ENCODE measurements at regions not wholly inside any gene's neighbourhood (a gene's known extent, or its start where the extent isn't known, plus 50 kb on each side); places are given as distances from the start of the nearest gene placed in this dataset.

GRCh38 chr1:239322369-239322768 is 64.0 kb upstream of the CHRM3 start:
- DNase-seq: no peak

GRCh38 chr1:239321877-239322276 is 64.5 kb upstream of the CHRM3 start:
- no peak for DNase-seq

DNA sequence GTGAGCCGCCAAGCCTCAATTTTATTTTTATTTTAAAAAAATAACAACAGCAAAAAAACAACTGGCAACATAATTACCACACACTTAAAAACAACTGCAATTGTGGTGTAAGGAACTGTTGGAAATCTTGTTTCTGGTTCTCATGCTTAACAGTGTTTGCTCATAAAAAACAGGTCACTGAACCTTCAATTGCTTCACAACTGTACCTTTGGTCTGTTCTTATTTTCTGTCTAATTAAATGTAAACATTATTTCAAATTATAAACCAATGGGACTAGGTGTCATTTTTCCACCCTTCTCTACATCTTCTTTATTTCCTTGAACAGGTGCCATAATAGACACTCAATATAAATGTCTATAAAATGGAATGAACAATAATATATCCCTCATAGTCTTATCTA is 68.4 kb upstream of the CHRM3 start:
- DNase-seq: no peak

DNA sequence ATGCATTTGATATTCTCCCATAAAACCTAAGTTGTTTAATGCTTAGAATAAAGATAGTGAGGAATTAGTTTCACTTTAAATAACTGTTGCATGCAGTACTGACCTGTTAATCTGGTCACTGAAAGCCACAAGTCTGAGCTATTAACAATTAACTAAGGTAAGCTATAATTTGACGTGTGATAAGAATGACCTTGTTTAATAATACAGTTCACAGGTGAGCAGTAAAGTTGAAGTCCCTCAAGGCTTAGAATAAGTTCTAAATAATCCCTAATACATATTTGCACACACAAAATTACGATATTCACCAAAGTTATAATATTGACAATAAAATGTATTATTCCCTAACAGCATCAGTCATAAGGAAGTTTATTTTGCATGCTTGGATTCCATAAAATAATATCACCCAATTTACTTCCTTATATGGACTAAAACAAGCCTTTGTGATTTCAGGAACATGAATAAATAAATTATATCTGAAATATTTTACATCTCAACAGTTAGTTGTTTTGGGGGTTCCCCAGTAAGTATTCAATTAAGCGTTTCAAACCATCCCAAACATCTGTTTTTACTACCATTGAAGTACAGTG is 70.6 kb upstream of the CHRM3 start:
- no peak for DNase-seq

- DNase-seq: no peak
Measured at GRCh38 chr1:239311331-239311730, 75.0 kb upstream of the CHRM3 start.

DNA sequence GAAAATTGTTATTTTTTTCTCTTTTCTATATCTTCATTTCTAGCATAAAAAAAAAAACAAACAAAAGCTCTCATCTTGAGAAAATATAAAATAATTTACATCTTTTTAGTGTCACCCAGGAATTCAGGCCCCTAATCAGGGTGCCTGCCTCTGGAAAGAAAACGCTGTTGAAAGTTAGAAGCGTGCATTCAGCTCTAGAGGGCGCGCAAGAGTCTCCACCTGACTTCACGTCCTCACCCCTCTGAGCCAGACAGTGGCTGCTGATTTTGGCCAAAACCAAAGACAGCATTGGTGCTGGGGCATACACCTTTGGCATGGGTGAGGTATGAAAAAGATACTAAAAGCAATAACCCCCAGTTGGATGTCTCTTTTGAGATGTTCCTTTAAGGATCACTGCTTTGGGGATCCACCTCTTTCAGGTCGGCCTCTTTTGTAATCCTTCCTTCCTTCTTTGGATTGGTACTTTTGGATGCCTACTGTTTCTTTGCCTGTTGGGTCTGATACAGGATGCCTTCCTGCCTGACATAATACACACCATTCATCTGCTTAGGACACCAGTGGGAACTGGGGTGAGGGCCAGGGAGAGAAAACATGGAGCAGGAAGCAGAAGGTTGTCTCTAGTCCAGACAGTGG is 77.6 kb upstream of the CHRM3 start:
- peak; percentile 47 for DNase-seq

- DNase-seq: no peak
Measured at GRCh38 chr1:239307886-239308285, 78.5 kb upstream of the CHRM3 start.

DNA sequence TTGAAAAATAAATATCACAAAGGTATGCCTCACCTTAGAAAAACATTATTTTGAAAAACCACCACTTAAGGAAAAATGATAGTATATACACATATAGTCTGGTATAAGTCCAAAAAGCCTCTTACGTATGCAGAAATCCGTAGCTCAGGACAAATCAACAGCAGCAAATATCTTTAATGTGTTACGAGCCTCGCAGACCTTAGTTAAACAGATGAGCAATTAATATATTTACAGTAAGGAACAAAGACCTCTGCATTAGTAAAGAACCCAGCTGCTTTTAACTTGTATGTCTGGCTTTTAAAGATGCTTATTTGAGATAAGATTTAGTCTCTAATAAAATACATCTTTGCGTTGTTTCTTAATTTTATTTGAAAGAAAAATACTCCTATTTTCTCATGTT is 79.9 kb upstream of the CHRM3 start:
- no peak for DNase-seq

DNA sequence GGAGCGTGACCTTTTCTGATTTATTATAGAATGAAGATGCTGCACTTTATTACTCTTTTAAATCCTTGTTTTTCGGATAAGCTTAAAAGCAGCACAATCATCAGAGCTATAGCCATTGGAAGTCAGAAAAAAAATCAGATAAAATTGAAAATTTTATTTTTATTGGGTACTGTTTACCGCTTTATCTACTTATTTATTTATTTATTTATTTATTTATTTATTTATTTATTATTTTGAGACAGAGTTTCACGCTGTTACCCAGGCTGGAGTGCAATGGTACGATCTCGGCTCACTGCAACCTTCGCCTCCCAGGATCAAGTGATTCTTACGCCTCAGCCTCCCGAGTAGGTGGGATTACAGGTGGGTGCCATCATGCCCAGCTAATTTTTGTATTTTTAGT is 83.1 kb upstream of the CHRM3 start:
- no peak for DNase-seq

- DNase-seq: no peak
Measured at GRCh38 chr1:239302696-239303095, 83.7 kb upstream of the CHRM3 start.

GRCh38 chr1:239301251-239301650 is 85.1 kb upstream of the CHRM3 start:
- DNase-seq: no peak

DNA sequence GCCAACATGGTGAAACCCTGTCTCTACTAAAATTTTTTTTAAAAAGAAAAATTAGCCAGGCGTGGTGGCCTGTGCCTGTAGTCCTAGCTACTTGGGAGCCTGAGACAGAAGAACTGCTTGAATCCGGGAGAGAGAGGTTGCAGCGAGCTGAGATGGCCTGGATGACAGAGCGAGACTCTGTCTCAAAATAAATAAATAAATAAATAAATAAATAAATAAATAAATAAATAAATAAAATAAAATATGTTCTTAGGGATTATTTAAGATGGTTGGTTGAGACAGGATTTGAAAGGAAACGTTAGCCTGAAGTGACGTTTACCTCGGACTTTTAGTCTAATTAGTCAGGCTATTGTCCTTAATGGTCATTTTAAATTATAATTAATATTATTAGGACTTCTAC is 88.5 kb upstream of the CHRM3 start:
- DNase-seq: no peak

GRCh38 chr1:239293350-239294110 is 92.8 kb upstream of the CHRM3 start:
- DNase-seq: no peak

GRCh38 chr1:239288820-239289554 is 97.4 kb upstream of the CHRM3 start:
- no peak for DNase-seq

GRCh38 chr1:239287296-239287695 is 99.1 kb upstream of the CHRM3 start:
- no peak for DNase-seq

- DNase-seq: no peak
Measured at GRCh38 chr1:239283216-239283615, 103.2 kb upstream of the CHRM3 start.

DNA sequence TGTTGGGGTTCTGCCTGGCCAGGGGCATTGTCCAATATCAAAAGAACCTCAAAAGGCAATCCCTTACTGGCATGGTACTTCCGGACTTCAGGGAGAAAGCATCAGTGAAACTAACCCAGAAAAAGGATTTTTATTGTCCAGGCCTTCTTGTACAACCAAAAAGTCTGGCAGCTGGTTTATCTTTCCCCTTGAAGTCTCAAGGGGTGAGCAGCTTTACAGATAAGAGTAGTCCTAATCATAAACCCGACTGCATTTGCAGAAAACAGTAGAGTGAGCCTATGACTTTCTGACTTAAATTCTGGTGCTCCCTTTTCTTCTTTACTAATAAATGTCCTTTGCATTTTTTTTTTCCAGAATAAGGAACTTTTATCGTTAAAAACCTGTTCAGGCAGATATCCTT is 104.0 kb upstream of the CHRM3 start:
- no peak for DNase-seq

GRCh38 chr1:239276051-239276450 is 110.3 kb upstream of the CHRM3 start:
- peak; percentile 16 for DNase-seq

- DNase-seq: no peak
Measured at GRCh38 chr1:239274242-239274830, 112.0 kb upstream of the CHRM3 start.

DNA sequence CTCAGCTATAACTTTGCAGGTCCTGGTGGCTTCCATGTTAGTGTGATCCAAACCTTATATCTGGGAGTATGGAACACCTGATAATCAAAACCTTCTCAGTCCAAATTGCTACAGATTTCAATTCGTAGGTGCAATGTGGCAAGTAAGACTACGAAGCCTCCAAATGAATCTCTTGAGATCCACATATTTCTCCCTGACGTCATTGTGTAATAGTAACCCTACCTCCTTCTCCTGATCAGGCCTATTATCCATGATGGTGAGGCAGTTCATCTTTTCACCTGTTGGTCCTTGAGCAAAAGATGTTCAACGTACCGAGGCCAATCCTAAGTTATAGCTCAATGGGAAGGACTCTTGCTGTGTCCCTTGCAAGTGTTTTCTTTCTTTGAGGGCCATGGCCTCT is 115.9 kb upstream of the CHRM3 start:
- no peak for DNase-seq

DNA sequence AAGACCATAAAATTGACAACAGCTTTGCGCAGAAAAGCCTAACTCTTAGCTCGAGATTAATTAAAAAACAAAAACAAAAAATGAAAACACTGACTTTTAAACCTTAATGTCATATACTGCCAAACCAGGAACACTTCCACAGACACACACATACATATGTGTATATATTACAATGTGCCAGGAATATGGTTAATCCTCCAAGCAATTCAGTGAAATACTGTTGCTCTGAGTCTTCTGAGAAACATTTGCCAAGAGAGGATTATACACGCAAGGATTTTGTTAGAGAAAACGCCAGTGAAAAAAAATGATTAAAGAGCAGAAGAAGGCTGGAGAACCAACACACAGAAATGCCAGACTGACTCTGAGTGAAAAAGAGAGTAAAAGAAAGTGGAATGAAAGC is 116.7 kb upstream of the CHRM3 start:
- no peak for DNase-seq

DNA sequence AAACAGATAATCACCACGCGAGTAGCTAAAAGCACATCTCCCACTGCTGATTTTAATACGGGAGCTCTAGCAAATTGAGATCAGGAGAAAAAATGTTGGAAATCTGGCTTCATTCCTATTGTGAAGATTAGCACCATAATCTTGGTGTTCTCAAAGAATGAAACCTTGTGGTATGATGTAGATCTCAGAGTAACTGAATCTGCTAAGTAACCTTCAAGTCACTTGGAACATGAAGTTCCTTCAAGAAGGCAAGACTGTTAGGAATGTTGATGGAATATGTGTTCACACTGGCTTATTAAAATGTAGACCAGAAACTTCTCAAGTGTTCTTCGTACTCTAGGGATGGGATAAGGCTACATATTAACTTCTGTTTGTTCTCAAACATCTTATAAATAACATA is 117.4 kb upstream of the CHRM3 start:
- no peak for DNase-seq

DNA sequence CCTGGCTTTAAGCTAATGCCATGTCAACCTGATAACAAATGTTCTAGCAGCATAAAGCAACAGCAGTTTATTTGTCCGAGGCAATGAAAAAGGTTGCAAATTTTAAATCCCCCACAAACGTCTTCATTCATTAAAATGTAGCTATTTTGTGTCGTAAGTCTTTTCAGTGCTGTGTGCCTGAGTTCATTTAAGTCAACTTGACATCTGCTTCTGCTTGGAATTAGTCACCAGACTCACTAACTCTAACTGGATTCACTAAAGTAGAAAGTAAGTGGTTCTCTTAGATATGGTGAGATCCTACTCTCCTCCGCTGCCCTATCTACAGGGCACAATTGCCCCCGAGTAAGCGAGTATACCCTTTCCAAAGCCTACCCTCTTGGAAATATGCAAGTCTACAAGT is 118.4 kb upstream of the CHRM3 start:
- no peak for DNase-seq

Data from hematopoietic multipotent progenitor cell treated with erythropoietin and hydrocortisone succinate and interleukin-3 and kit ligand, for 8 days (in vitro differentiated cells).